Epithelial cell of prostate (primary cell): ENCODE measurements at regions not wholly inside any gene's neighbourhood (a gene's known extent, or its start where the extent isn't known, plus 50 kb on each side); places are given as distances from the start of the nearest gene placed in this dataset.

Source experiments
- DNase-seq: peaks from one replicate; pipeline ENCODE4 v3.0.0-alpha.2; 2011; ENCODE audit warnings: low read depth, low spot score
- H3K27ac ChIP-seq: fragments of 450-650 bp; 2 replicates; pipeline ENCODE4 v1.5.1; 2017; ENCODE audit warnings: mild to moderate bottlenecking

DNA sequence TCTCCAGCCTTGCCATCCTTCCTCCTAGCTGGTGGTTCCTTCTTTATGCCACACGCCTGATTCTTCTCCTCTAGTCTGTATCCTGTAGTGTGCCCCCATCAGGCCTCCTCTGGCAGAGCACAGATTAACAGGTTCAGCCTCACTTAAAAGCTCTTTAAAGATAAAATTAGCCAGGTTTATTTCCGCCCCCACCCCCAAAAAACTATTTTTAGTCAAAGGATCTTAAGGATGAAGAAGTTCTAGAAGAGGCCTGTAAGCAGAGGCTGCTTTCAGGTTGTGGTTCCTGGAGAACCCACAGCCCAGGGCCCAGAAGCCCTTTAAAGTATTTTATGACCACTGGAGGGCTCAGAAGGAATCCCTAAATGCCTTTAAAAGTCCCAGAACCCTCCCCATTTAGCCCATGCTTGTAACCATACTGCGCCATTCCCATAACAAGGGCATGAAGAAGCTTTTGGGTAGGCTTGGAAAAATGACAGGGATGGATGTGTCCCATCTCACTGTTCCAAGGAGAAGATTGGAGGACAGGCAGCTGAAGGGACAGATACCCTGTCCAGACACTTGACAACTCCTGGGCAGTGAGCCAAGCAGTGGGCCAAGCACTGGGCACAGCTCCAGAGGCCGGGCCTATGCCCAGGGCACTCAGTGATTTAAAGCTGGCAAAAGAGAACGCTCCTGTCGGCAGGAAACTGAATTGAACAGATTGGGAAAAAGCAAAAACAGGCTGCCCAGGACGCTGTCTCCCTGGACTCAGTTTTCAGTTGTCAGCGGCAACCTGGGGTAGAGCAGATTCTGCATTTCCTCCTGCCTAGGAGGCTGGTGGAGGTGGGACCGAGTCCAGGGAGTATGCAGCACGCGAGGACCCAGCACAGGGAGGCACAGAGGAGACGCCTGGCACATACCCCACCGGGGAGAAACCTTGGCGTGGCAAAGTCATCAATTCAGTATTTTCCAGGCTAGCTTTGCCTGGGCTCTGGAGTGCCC lies 106.3 kb upstream of the SSBP2 start:
- no peak for DNase-seq
- H3K27ac ChIP-seq = no peak overlapping the region

DNA sequence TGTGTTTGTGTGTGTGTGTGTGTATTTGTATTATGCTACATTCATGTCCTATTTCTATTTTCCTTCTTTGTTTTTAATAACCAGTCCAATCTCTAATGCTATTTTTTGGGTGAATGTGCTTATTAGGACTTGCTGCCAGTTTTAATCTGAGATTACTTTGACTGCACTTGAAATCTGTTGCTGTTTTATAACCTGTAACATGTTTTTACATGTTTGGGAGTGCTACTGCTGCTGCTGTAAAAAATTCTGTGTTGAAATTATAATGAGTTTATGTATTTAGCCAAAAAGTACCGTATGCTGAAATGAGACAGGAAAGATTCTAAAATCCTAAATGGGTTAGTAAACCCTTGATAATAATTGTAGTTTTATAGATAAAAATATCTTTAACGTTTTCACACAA lies 104.7 kb upstream of the SSBP2 start:
- peak overlapping the region; percentile 45 for H3K27ac ChIP-seq
- DNase-seq = no peak

DNA sequence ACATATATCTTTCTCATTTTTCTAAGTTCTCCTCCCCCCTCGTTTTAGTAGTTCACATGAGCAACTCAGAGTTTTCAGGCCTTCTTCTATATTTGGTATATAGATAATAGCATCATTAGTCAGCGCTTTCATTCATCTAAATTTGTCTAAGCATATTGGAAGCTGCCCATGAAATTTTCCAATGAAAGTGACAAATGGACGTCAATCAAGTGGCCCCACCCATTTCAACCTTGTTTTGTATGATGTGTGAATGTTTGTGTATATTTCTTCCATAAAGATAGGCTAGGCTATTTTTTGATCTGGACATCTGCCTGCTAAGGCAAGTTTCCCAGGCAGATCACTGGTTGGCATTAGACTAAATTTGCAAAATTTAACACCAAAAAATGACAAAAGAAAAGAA lies 104.0 kb upstream of the SSBP2 start:
- H3K27ac ChIP-seq = peak overlapping the region; percentile 45
- DNase-seq = no peak

DNA sequence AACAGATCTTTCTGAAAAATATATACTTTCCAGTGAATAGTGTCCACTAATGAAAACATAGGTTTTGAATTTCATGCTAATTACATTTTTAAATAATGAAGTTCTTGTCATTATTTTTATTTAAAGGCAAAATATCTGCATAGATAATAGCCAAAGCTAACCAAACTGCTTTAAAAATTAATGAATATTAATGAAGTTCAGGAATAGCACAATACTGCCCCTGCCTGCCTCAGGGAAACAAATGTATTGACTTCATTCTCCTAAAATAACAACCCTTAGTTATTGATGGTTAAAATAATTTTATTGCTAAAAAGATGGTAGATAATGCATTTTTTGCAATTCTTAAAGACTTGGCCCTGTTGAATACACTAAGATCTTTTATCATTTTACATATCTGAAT lies 103.6 kb upstream of the SSBP2 start:
- peak overlapping the region; percentile 45 for H3K27ac ChIP-seq
- no peak for DNase-seq

DNA sequence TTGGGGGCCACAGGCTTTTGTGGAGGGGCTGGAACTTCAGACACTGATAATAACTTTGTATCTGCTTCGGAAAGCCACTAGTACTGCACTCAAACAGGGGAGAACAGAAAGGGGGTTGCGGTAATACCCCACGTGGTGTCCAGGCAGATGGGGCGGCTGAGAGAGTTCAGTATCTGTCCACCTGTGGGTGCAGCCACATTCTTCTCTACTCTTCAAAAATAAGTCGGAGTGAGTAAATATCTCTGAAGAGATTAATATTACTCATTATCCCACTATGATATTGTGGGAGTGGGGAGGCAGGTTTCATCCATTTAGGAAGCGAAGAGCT lies 102.1 kb upstream of the SSBP2 start:
- H3K27ac ChIP-seq = no peak overlapping the region

DNA sequence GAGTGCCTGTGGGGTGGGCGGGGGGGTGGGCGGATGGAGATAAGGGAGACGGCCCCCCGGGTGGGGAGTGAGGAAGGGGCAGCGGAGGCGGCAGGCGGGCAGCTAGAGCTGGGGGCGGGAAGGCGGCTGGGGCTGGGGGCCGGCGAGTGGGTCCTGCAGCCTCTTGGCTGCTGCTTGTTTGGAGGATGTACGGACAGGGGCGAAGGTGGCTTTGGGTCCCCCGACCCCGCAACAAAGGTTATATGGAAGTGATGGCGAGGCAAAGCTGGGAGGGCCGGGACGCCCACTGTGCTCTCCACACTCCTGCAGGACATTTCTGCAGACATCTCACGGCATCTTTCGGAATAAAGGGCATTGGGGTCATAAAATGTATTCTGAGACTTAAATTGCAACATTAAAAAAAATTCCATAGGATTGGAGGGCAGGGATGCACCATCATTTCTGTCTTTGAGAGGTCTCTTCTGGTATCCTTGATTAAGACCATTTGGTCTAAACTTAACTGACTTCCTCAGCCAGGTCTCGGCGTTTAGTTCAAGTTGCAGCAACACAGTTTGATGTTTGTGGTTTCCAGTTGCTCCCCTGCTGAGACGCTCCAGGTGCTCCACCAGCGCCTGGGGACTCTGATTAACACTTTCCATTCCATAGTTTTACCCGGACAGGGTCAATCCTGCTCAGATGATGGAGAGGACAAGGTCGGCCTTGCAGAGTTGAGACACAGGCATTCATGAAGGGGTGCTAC lies 101.6 kb upstream of the SSBP2 start:
- no peak for DNase-seq
- H3K27ac ChIP-seq = peak overlapping the region; percentile 68

More for the DNA sequence above, 102.1 kb upstream of the SSBP2 start:
- no peak for DNase-seq

DNA sequence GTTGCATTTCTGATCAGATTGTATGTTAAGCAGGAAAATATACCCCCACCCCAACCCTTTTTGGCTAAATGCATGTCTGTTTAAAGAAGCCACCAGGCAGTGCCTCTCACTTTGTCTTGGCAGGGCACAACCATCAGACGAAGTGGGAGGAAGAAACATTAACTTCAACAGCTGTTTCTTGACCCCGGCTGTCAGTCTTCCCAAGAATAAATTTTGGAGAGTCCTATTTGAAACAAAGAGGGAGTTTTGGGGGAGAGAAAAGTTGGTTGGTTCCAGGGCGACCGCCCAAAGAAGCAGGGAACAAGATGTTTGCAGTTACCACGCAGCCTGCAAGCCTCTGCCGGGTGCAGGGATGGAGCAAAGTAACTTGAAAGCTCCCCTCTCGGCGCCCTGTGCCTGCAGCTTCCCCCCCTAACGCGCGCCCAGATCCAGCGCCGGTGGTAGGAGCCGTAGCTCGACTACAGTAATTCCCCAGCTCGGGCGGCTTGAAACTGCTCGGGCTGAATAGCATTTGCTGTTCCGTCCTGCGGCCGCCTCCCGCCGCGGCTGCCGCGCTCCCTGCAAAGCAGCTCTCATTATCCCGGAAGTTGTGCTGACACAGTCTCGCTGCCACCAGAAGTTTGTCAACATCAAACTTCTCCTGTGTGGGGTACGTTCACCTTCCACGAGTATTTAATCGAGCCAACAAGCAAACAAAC lies 100.7 kb upstream of the SSBP2 start:
- DNase-seq = peak; percentile 43
- H3K27ac ChIP-seq = peak overlapping the region; percentile 68

DNA sequence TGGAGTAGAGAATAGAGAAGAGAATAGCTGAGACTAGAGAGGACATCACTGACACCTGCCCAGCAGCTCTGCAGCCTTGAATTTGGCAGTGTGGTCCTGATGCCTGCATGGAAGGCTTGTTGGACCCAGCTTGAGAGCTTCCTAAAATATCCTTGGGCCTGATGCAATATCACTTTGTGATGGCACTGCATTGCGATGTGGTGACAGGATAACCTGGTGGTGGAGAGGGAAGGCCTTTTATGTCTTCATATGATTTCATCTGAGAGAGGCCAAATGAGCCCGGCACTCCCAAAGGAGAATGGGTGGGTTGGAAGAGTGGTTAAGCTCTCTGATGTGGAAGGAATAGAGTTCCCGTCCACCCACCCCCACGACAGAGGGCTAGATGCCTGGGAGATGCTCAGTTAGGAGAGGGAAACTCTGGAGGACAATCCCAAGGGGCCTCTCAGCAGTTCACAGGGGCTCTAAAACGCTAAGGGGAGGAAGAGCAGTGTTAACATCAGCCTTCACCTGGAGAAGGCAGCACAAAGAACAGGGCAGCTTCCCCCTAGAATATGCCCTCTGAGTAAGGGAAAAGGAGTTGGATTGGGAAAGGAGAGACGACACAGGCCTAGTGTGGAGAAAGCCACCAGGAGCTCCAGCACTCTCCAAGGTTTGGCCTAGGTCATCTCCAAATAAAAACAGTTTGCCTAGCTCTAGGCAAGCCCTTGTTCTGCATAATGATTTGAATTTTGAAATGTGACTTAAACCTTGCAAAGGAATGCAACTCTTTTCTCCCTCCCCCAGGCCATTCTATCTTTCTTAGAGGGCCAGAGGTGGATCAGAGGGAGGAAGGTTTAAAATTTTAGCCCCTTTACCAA lies 99.8 kb upstream of the SSBP2 start:
- DNase-seq = no peak
- H3K27ac ChIP-seq = peak overlapping the region; percentile 68

DNA sequence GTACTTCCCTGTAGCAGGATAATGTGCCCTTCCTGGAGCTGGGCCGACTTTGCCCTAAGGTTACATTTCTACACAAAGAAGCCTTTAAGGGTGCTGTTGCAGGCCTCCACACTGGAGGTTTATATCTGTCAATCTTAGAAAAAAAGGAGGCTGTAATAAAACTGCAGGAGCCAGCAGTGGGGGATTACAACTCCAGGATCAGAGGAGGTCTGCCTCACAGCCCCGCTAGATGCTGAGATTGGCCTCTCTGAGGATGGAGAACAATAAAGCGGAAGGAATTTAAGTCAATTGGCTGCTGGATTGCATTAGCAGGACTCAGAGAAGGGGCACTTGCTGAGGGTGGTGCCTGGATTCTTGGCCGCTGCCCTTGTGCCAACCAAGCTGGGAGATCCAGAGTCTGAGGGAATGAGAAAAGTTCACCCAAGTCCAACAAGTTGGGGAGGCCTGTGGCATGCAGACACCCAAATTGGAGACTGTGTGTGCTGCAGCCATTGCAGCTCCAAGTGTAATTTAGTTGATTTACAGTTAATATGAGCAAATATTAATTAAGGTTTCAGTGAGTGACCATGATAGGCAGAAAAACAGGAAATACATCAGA lies 99.0 kb upstream of the SSBP2 start:
- no peak for DNase-seq
- H3K27ac ChIP-seq = no peak overlapping the region

DNA sequence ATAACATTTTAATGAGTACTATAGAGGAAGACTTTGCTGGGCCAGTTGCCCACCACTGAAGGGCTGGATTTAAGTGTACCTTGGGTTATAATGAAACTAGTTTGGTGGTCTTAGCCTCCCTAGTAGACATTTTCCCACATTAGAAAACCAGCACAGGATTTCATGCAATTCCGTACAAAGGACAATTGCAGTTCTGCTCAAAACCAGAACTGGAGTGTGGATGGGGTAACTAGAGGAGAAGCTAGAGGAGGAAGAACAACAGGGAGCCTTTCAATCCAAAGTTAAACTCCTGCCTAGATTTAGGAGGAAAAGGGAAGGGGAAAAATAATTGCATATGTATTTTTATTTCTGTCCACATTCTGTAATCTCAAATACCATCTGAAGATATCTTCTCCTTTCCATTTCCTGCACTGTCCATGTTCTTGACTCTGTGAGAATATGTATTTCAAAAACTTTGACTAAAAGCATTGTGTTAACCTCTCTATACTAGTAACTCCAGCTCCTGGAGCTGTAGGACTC lies 97.5 kb upstream of the SSBP2 start:
- H3K27ac ChIP-seq = no peak overlapping the region

DNA sequence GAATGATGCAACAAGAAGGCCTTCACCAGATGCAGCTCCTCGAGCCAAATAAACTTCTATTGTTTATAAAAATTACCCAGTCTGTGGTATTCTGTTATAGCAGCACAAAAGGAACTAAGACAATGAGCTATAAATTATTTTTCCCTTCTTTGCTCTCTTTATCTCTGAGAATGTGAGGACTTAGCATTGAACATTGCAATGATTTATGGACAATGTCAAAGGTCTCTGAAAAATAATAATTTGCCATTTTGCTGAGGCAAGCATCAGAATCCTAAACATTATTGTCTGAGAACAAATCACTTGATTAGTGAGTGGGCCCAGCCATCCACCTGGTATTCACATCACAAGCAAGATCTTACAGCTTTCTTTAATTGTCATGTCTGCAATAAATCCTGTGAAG lies 95.4 kb upstream of the SSBP2 start:
- no peak for DNase-seq
- H3K27ac ChIP-seq = no peak overlapping the region

More for the DNA sequence above, 97.5 kb upstream of the SSBP2 start:
- no peak for DNase-seq

DNA sequence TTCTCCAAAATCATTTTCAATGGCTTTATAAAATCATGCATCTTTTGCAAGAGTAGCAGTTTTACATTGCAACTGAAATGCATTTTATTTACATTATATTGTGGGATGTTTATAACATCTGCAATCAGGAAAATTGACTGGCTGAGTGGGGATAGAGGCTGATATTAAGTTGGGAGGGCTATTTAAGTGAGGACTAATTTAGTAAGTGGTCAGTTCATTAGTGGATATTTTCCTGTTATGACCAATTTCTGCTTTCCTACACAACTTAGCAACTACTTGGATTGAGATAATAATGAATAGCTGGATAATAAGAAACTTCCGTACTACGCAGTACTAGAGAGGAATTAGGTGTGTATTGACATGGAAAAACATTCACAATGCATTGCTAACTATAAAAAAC lies 92.9 kb upstream of the SSBP2 start:
- DNase-seq = no peak
- no peak overlapping the region for H3K27ac ChIP-seq

DNA sequence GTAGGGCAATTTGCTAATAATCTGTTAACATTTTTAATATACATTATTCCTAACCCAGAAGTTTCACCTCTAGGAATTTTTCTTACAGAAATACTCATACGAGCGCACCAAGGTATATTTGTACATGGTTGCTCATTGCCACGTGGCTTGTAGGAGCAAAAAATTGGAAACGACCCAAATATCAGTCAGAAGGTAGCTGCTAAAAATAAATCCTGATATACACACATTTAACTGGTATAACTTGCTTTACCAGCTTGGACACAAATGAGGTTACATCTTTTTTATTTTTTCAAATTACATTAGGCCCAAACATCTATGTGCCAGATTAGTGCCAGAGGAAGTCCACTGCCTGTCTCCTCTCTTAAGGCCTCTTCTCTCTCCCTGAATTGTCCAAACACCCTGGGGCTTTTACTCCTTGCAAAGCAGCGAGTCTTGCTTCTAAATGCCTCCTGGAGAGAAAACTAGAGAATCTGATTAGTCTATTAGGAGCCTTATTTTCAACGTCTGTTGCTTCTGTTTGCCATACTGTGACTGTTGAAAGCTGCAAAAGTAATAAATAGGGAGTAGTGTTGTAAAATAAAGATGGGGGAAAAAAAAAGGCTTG lies 92.0 kb upstream of the SSBP2 start:
- peak overlapping the region; percentile 47 for H3K27ac ChIP-seq
- DNase-seq = peak; percentile 87

DNA sequence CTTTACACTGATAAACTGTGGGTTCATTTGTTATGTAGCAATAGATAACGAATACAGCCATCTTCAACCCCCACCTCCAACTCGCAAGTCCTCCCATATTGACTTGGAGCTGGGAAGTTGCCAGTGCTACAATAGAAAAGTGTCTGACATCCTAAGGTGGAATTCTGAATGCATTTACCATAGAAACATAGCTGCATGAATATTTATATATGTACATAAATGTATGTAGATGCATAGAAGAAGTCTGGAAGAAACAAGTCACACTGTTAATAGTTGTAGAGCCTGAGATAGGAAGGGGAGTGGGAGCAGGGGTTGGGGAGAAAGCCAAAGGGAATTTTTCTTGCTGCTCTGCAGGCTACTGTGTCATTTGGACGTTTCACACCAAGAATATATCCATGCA lies 88.1 kb upstream of the SSBP2 start:
- no peak for DNase-seq
- H3K27ac ChIP-seq = no peak overlapping the region

DNA sequence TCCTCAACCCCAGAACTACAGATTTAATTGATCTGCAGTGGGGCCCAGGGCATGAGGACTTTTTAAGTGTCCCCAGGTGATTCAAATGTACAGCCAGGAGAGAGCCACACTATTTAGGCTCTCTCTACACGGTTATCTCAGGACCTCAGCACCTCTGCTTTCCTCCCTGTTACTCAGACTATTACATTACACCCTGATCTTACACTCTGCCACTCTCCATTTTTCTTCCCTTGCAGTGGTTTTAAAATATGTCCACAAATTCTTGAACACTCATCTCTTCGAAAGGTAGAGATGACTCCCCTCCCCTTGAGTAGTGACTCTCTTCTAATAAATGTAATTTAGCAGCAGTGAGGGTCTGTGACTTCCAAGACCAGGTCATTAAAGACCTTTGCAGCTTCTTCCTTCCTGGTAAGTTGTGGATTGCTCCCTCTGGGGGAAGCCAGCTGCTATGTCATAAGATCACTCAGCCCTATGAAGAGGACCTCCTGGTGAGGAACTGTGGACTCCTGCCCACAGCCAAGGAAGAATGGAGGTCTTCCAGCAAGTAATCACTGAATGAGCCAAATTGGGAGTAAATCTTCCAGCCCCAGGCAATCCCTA lies 87.5 kb upstream of the SSBP2 start:
- no peak for DNase-seq
- H3K27ac ChIP-seq = no peak overlapping the region

DNA sequence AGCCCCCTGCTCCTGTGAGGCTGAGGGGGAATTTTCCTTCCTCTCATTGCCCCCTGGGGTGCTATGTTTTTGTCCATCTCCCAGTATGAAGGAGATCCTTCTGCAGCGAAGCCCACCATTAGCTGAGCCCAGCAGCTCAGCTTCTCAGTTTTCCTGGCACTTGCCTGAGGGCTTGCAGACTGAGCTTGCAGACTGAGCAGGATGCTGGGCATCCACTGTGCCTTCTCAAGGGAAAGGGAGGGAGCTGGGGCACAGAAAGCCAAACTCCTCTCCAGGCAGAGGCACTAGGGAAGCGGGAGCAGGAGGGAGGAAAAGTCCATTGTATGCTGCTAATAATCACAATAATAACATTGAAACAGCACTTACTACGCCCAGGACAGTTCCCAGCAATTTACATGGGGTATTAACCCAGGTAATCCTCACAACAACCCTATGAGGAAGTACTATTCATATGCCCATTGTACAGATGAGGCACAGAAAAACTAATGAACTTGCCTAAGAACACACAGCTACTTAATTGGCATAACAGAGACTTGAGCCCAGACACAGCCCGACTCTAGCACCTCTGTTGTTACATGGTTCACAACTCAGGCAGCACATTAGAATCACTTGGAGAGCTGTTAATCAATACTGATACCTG lies 86.9 kb upstream of the SSBP2 start:
- no peak for DNase-seq
- no peak overlapping the region for H3K27ac ChIP-seq

DNA sequence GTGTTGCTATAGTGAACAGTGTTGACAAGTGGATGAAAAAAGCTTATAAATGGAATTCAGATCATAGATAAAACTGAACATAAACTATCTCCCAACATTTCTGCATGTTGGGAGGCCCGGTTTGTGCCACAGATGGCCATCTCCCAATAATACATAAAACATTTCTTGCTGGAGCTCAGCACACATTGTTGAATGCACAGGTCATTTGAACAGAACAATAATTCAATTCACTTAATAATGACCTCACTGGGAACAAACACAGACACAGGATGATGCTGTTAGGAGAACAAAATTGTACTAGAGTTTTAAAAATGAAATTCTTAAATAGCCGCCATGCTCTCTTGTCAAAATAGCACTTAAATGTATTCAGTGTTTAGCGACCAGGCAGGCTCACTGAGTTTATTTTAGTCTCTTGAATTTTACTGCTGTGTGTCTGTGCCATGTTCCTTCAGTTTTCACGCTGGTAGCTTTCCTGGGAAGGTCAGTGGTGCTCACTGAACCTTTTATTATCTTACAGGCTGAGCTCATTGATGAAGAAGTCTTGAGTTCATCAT lies 85.0 kb upstream of the SSBP2 start:
- H3K27ac ChIP-seq = no peak overlapping the region
- DNase-seq = no peak
